ENCODE measurements at regions not wholly inside any gene's neighbourhood (a gene's known extent, or its start where the extent isn't known, plus 50 kb on each side); places are given as distances from the start of the nearest gene placed in this dataset.

DNA sequence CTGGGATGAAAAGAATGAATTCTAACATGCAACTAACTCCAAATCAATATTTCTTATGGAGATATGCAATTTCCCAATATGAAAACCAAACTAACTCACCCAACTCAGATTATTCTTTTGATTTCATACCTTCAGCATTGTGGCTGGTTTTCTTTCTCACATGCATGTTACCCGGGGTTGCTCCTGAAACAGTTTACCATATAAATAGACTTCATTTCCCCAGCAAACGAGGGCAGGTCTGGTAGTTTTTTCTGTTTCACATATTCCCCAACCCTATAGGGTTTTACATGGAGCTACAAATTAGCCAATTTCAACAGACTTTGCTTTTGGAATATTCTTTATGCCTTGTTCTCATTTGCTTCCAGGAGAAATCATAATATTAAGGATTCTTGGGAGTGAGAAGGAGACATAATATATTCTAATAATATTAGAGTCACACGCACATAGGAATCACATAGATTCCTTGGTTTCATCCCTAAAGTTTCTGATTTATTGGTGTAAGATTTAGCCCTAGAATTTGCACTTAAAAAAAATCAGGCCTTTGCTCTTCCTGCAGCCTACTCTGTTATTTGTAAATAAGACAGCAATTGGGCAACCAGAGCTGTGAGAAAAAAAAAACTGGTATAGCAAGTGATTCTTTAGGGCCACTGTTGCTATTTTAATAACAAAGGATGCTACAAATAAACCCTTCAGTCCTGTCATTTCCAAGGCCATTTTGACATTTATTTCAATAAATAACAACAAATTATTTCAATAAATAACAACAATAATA is 60.3 kb upstream of the FAM20A start:
- TF ChIP-seq, protein P1, sequence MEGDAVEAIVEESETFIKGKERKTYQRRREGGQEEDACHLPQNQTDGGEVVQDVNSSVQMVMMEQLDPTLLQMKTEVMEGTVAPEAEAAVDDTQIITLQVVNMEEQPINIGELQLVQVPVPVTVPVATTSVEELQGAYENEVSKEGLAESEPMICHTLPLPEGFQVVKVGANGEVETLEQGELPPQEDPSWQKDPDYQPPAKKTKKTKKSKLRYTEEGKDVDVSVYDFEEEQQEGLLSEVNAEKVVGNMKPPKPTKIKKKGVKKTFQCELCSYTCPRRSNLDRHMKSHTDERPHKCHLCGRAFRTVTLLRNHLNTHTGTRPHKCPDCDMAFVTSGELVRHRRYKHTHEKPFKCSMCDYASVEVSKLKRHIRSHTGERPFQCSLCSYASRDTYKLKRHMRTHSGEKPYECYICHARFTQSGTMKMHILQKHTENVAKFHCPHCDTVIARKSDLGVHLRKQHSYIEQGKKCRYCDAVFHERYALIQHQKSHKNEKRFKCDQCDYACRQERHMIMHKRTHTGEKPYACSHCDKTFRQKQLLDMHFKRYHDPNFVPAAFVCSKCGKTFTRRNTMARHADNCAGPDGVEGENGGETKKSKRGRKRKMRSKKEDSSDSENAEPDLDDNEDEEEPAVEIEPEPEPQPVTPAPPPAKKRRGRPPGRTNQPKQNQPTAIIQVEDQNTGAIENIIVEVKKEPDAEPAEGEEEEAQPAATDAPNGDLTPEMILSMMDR (IDR thresholded peaks at IDR 0.05; ENCODE audit: insufficient read depth, low read length), result no peak
- TF ChIP-seq GABPA (IDR thresholded peaks at IDR 0.05; ENCODE audit: low read depth) (no peak), POLR2AphosphoS5 (IDR thresholded peaks at IDR 0.05; ENCODE audit: low read depth) (no peak), SPI1 (IDR thresholded peaks at IDR 0.05; ENCODE audit: borderline replicate concordance, low read depth) (no peak)
- TF ChIP-seq, protein P2, sequence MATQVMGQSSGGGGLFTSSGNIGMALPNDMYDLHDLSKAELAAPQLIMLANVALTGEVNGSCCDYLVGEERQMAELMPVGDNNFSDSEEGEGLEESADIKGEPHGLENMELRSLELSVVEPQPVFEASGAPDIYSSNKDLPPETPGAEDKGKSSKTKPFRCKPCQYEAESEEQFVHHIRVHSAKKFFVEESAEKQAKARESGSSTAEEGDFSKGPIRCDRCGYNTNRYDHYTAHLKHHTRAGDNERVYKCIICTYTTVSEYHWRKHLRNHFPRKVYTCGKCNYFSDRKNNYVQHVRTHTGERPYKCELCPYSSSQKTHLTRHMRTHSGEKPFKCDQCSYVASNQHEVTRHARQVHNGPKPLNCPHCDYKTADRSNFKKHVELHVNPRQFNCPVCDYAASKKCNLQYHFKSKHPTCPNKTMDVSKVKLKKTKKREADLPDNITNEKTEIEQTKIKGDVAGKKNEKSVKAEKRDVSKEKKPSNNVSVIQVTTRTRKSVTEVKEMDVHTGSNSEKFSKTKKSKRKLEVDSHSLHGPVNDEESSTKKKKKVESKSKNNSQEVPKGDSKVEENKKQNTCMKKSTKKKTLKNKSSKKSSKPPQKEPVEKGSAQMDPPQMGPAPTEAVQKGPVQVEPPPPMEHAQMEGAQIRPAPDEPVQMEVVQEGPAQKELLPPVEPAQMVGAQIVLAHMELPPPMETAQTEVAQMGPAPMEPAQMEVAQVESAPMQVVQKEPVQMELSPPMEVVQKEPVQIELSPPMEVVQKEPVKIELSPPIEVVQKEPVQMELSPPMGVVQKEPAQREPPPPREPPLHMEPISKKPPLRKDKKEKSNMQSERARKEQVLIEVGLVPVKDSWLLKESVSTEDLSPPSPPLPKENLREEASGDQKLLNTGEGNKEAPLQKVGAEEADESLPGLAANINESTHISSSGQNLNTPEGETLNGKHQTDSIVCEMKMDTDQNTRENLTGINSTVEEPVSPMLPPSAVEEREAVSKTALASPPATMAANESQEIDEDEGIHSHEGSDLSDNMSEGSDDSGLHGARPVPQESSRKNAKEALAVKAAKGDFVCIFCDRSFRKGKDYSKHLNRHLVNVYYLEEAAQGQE (IDR thresholded peaks at IDR 0.05; ENCODE audit: insufficient replicate concordance, low read depth), result no peak

Measured in HL-60 (cell line).